T47D (cell line): ENCODE measurements at regions not wholly inside any gene's neighbourhood (a gene's known extent, or its start where the extent isn't known, plus 50 kb on each side); places are given as distances from the start of the nearest gene placed in this dataset.

ENCODE experiments used
- DNase-seq, 2 experiments: peaks; one replicate each; pipeline versions ENCODE4 v3.0.0 to v3.0.0-alpha.2; 2011 to 2012; ENCODE audit warnings: low read depth in 1 of 2, low spot score in 1 of 2
- JUND ChIP-seq: IDR thresholded peaks from 2 replicates; pipeline ENCODE4 v1.6.1; 2012; ENCODE audit warnings: low read depth
- in situ Hi-C: cut with HindIII; loops from 2 replicates; pipeline ENCODE4 v1.10.0; 2016; ENCODE audit warnings: low sequenced_read_pairs, low pct_unique_long_range_greater_than_20kb

DNA sequence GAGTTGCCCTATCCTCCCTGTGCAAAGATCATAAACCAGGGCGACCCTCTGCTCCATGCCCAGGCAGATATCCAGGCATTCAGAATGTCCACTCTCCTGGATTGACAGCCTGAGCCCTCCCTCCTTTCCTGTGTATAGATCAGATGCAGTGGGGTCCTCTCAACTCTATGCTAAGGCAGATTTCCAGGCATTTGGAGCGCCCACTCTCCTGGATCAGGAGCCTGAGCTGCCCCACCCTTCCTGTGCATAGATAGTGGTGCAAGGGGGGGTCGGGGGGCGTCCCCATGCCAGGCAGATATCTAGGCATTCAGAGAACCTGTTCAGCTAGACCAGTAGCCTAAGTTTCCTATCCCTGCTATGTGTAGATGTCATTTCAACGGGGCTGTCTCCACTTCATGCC lies 941.1 kb downstream of the PCDH19 start:
- in situ Hi-C loops, result no loop called here
- no peak for TF ChIP-seq JUND
- no peak for DNase-seq

DNA sequence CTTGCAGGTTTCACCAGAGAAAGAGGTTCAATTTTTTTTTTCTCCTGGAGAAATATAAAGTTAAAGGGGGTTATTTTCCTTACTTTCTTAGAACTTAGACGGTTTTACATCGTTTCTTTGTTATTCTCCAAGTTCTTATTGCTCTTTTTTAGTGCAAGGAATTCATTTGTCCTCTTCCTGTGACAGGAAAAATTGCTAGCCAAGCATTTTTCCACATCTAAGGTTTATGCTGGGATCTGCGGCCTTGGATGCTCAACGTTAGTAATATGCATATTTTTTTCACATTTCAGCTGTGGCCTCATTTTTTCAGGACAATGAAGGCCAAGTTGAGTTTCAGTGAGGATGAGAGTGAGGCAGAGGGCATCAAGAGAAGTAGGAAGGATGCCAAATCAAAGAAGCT lies 948.9 kb downstream of the PCDH19 start:
- no peak for TF ChIP-seq JUND
- in situ Hi-C loops, result no loop called here
- no peak for DNase-seq

DNA sequence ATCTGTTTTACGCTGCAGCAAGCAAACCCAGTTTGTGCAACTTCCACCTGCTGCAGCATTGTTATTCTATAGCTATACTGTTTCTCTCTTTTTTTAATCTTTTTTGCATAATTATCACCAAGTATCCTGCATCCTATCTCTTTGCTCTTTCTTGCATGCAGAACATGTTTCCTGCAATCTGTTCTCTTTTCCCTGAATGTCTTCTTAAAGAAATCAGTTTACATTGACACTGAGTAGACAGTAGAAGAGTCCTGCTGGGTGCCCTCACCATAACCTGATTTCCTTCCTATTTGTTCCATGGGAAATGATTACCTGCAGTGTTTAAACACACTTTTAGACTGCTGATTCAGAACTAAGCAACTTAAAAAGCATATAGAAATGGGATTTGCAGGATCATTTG lies 964.7 kb downstream of the PCDH19 start:
- DNase-seq, result no peak
- TF ChIP-seq JUND, result no peak
- in situ Hi-C loops, result no loop called here

DNA sequence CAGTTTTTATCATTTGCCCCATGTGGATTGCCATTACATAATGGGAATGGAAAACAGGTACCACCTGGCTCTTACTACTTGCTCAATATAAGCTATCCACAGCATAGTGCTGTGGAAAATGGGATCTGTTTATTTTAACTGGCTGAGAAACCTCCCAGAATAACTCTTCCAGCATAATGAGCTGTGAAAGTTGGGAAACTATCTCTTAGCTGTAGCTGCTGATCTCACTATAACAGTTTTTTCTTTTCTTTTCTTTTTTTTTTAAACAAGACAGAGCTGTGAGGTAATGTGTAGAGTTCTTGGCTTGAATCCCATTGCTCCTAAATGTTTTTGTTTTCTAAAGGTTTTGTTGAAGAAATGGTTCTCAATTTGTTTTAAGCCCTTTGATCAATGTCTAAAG lies 988.3 kb downstream of the PCDH19 start:
- no peak for DNase-seq
- no peak for TF ChIP-seq JUND
- in situ Hi-C loops, result no loop called here

DNA sequence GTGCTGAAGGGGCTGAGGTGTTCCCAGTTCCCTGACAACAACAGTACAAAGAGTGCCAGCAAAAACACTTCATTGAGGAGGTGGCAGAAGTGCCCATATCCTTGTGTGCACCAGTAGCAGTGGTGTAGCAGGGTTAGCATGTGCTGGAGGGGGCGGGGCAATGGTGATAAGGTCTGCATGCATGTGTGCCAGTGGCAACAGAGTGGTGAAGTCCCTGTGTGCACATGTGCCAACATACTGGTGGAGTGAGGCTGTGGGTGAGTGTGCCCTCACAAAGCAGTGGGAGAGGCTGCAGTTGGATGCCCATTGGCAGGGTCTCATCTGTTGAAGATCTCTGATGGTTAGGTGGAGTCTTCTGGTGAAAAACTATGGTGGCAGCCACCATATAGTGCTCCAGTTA lies 994.6 kb downstream of the PCDH19 start:
- TF ChIP-seq JUND, result no peak
- DNase-seq, result no peak
- in situ Hi-C loops, result no loop called here

DNA sequence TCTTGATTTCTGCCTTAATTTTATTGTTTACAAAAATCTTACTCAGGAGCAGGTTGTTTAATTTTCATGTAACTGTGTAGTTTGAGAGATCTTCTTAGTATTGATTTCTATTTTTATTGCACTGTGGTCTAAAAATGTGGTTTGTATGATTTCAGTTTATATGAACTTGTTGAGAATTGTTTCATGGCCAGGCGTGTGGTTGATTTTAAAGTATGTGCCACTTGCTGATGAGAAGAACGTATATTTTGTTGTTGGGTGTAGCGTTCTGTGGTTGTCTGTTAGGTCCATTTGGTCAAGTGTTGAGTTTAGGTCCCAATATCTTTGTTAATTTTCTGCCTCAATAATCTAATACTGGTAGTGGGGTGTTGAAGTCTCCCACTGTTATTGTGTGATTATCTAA lies 996.8 kb downstream of the PCDH19 start:
- no peak for TF ChIP-seq JUND
- in situ Hi-C loops, result no loop called here
- no peak for DNase-seq

DNA sequence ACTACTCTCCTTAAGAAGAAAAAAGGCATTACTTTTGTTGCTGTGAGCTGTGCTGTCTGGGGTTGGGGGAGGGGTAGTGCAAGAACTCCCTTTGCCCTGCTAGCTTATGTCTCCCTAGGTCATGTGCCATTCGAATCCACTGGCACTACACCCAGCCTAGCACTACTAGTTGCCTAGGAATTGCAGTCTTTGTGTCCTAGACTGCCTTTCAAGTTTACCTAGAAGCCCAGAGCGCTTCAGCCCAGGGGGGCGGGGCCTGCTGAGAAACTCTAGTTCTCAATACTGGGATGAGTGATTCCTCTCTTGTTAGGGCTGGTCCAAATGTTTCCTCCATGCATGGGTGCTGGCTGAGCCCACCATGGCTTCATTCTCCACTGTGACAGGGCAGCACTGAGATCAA lies 1011.5 kb downstream of the PCDH19 start:
- TF ChIP-seq JUND, result no peak
- in situ Hi-C loops, result no loop called here
- no peak for DNase-seq

DNA sequence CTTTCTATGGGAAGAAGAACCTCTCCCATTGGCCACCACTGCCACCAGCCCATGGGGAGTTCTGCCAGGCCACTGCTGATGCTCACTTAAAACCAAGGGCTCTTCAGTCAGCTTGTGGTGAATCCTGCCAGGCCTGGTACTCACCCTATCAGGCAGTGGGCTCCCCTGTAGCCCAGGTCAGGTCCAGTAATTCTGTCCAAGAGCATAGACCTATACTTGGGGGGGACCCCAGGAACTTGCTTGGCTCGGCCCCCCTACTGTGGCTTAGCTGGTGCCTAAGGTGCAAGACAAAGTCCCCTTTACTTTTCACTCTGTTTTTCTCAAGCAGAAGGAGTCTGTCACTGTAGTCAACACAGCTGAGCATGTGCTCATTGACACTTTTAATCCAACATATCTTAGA lies 1012.2 kb downstream of the PCDH19 start:
- no peak for TF ChIP-seq JUND
- no peak for DNase-seq
- in situ Hi-C loops, result no loop called here

DNA sequence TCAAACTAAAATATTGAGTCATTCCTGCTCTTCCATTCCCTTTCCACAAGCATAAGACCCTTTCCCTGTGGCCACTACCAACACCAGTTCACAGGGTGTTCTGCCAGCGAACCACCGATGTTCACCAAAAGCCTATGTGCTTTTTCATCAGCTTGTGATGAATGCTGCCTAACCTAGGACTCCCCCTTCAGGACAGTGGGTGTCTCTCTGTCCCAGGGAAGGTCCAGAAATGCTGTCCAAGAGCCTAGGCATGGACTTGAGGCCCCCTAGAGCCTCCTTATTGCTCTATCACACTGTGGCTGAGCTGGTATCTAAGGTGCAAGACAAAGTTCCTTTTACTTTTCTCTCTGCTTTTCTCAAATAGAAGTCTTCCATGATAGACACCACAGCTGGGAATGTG lies 1015.6 kb downstream of the PCDH19 start:
- DNase-seq, result no peak
- in situ Hi-C loops, result no loop called here
- no peak for TF ChIP-seq JUND

DNA sequence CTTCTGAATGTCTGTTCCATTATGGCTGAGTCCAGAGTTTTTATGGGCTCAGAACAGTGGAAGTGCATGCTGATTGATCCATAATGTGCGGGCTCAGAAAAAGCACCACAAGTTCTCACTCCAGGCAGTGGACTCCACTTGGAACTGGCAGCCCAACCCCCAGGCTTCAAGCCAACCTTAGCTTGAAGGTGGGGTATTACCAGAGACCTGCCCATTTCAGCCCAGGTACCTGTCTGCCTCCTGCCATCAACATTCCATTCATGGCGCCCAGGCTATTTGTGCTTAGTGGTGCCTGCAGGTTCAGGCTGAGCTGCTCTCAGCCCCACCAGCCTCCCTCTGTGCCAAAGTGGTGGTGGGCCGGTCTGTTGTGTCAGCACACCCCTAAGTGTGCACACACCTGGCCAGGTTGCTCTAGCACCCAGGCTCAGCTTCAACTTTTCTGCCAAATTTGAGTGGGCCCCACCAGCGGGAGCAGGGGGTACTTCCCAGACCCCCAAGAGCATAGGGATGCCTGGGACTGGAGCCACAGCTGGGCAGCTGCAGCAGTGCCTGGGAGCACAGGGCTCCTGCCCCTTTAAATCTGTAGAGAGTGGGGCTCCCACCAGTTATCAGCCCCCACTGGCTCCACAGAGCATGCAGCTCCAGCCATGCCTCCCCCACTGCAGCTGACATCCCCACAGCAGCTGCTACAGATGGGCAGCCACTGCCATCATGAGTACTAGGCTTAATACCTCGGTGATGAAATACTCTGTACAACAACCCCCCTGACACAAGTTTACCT lies 1025.3 kb downstream of the PCDH19 start:
- no peak for TF ChIP-seq JUND
- DNase-seq, result no peak
- in situ Hi-C loops, result no loop called here

DNA sequence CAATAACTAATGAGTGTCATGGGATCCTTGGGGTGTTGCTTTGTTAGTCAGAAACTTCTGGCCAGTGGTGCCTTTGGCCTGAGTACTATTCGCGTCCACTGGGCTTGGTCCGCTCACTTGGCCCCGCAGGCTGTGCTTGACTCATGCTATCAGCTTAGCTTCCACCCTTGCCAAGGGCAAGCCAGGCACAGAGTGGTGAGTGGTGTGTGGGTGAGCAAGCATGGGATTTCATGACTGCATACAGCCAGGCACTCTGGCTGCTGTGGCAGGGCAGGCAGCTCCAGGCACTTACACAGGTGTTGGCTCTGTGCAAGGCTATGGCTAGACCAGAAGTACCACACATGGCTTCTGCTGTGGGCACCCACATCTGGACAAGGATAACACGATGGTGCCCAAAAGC lies 1026.3 kb downstream of the PCDH19 start:
- no peak for TF ChIP-seq JUND
- in situ Hi-C loops, result no loop called here

DNA sequence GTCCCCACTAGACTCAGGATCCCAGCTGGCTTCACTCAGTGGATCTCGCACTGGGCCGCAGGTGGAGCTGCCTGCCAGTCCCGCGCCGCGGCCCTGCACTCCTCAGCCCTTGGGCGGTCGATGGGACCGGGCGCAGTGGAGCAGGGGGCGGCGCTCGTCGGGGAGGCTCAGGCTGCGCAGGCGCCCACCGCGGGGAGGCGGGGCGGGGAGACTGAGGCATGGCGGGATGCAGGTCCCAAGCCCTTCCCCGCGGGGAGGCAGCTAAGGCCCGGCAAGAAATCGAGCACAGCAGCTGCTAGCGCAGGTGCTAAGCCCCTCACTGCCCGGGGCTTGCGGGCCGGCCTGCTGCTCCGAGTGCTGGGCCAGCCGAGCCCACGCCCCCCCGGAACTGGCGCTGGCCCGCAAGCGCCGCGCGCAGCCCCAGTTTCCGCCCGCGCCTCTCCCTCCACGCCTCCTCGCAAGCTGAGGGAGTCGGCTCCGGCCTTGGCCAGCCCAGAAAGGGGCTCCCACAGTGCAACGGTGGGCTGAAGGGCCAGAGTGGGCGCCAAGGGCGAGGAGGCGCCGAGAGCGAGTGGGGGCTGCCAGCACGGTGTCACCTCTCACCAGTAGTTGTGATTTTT lies 1038.0 kb downstream of the PCDH19 start:
- TF ChIP-seq JUND, result no peak
- DNase-seq, result no peak
- in situ Hi-C loops, result no loop called here

More for the DNA sequence above, 1026.3 kb downstream of the PCDH19 start:
- no peak for DNase-seq

DNA sequence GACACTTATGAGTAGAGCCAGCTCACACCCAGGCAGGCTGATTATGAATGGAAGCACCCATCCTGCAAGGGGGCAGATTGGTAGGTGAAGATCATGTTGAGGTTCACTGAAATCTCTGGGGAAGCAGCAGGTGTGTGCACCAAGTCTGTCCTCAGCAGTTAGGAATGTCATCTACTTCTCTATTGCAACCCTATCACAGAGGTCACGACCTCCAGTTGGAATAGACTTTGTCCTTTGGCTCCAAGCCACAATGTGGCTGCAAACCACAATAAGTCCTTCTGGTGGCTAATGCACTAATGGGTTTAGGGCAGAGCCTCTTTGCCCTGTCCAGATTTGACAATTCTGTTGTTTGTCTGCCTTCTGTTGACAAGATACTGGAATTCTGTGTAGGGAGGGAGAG lies 1056.7 kb downstream of the PCDH19 start:
- in situ Hi-C loops, result no loop called here
- no peak for DNase-seq
- no peak for TF ChIP-seq JUND

DNA sequence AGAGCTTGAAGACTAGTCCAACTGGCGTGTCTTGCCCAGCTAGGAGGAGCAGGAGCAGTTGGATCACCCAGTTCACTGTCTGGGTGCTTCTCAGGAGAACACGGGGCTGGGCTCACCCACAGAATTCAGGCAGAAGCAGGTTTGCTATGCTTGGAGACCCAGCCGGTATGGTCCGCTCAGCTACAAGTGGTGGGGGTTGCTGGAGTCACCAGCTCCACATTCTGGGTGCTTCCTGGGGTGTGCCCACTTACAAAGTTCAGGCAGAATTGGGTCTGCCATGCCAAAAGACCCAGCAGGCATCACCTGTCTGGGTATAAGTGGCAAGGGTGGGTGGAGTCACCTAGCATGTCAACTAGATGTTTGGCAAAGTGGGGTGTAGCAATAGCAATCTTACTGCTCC lies 1061.8 kb downstream of the PCDH19 start:
- no peak for TF ChIP-seq JUND
- DNase-seq, result no peak
- in situ Hi-C loops, result no loop called here
